CD4-positive, alpha-beta T cell treated with Interleukin-4 for 1 hour (primary cell): ENCODE measurements at regions not wholly inside any gene's neighbourhood (a gene's known extent, or its start where the extent isn't known, plus 50 kb on each side); places are given as distances from the start of the nearest gene placed in this dataset.

Experiments used
- DNase-seq, 2 donors: peaks; one replicate each; pipeline ENCODE4 v3.0.0-alpha.2; 2020 to 2022

- DNase-seq: no peak
Measured at GRCh38 chr2:120520454-120520853, 174.5 kb downstream of the INHBB start.

GRCh38 chr2:120520929-120521912 is 175.3 kb downstream of the INHBB start:
- DNase-seq: no peak

GRCh38 chr2:120522151-120522751 is 176.3 kb downstream of the INHBB start:
- no peak for DNase-seq

- no peak for DNase-seq
Measured at GRCh38 chr2:120523766-120524165, 177.8 kb downstream of the INHBB start.

- no peak for DNase-seq
Measured at GRCh38 chr2:120524174-120524573, 178.2 kb downstream of the INHBB start.

GRCh38 chr2:120525056-120526046 is 179.4 kb downstream of the INHBB start:
- DNase-seq: no peak

GRCh38 chr2:120526047-120526562 is 180.2 kb downstream of the INHBB start:
- no peak for DNase-seq

GRCh38 chr2:120526997-120527945 is 181.3 kb downstream of the INHBB start:
- DNase-seq: no peak

- DNase-seq: no peak
Measured at GRCh38 chr2:120528051-120528692, 182.2 kb downstream of the INHBB start.

- DNase-seq: no peak
Measured at GRCh38 chr2:120528693-120529076, 182.7 kb downstream of the INHBB start.

GRCh38 chr2:120530781-120531180 is 184.8 kb downstream of the INHBB start:
- DNase-seq: no peak

GRCh38 chr2:120531365-120531764 is 185.4 kb downstream of the INHBB start:
- DNase-seq: no peak

GRCh38 chr2:120531863-120532600 is 186.1 kb downstream of the INHBB start:
- DNase-seq: no peak

- DNase-seq: no peak
Measured at GRCh38 chr2:120533625-120534024, 187.7 kb downstream of the INHBB start.

- DNase-seq: no peak
Measured at GRCh38 chr2:120534457-120534856, 188.5 kb downstream of the INHBB start.

- no peak for DNase-seq
Measured at GRCh38 chr2:120535081-120535480, 189.1 kb downstream of the INHBB start.

GRCh38 chr2:120536141-120536540 is 190.2 kb downstream of the INHBB start:
- no peak for DNase-seq

- DNase-seq: no peak
Measured at GRCh38 chr2:120538691-120539423, 192.9 kb downstream of the INHBB start.

- DNase-seq: no peak
Measured at GRCh38 chr2:120539424-120539936, 193.5 kb downstream of the INHBB start.
